Prostate gland (tissue), 2 donors: ENCODE measurements at regions not wholly inside any gene's neighbourhood (a gene's known extent, or its start where the extent isn't known, plus 50 kb on each side); places are given as distances from the start of the nearest gene placed in this dataset.

ENCODE experiments used
- POLR2A ChIP-seq: fragments of 450-650 bp; IDR thresholded peaks from one replicate; pipeline ENCODE4 v1.6.1; 2016; ENCODE audit warnings: antibody characterized with exemption, mild to moderate bottlenecking
- TF ChIP-seq, protein P1 (sequence below), 4 experiments: fragments of 200-600 bp in 2 of 4; fragments of 450-650 bp in 2 of 4; sonication (generic) in 2 of 4; IDR thresholded peaks; 1 replicate in 3 of 4; 2 replicates in 1 of 4; pipeline ENCODE4 v1.5.1; 2016 to 2019; ENCODE audit warnings: antibody characterized with exemption in 4 of 4, mild to moderate bottlenecking in 2 of 4, moderate library complexity in 2 of 4

DNA sequence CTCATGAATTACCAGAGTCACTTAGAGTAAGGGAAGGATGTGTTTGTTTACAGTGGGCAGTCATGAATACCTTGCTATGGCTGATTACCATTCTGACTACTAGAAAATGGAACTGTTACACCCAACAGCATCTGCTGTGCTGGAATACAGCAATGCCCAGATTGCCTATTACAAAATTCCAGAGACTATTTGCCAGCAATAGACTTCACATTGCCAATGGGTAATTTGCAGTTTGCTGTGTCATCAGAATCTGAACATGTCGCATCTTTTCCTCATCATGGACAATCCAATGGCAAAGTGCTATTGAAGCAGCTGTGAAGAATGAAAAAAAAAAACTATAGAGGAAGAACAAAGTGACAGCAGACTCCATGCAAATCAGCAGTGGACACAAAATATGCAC is 356.6 kb downstream of the CXXC4 start:
- no peak for TF ChIP-seq POLR2A
- TF ChIP-seq, protein P1, sequence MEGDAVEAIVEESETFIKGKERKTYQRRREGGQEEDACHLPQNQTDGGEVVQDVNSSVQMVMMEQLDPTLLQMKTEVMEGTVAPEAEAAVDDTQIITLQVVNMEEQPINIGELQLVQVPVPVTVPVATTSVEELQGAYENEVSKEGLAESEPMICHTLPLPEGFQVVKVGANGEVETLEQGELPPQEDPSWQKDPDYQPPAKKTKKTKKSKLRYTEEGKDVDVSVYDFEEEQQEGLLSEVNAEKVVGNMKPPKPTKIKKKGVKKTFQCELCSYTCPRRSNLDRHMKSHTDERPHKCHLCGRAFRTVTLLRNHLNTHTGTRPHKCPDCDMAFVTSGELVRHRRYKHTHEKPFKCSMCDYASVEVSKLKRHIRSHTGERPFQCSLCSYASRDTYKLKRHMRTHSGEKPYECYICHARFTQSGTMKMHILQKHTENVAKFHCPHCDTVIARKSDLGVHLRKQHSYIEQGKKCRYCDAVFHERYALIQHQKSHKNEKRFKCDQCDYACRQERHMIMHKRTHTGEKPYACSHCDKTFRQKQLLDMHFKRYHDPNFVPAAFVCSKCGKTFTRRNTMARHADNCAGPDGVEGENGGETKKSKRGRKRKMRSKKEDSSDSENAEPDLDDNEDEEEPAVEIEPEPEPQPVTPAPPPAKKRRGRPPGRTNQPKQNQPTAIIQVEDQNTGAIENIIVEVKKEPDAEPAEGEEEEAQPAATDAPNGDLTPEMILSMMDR (IDR thresholded peaks at IDR 0.05): no peak
